IMR-90 (cell line): ENCODE measurements at regions not wholly inside any gene's neighbourhood (a gene's known extent, or its start where the extent isn't known, plus 50 kb on each side); places are given as distances from the start of the nearest gene placed in this dataset.

ENCODE experiments used
- ATAC-seq: fragments of 200-7000 bp; cut with Tn5 transposase; 2 replicates; pipeline ENCODE4 v1.9.1; 2020; ENCODE audit warnings: low read depth, mild to moderate bottlenecking, moderate library complexity
- BruUV-seq: library from RNA; stranded (reverse); fragments of 400-500 nt; replicated peaks from 2 replicates; lab custom pipeline; 2021; lab: Mats Ljungman, UMichigan
- CTCF ChIA-PET: fragments of 300-600 bp; formaldehyde crosslinking; extraction: SDS; loops from one replicate; lab custom pipeline; 2021; ENCODE audit warnings: antibody characterized with exemption; lab: Yijun Ruan, JAX
- POLR2A ChIA-PET: fragments of 300-600 bp; sonication (Branson Sonifier 250); formaldehyde crosslinking; loops from one replicate; lab custom pipeline; 2022; ENCODE audit warnings: antibody characterized with exemption; ENCODE audit not compliant: unreplicated experiment; lab: Charles Lee
- DNase-seq: peaks from one replicate; pipeline ENCODE4 v3.0.0; 2013
- H2AFZ ChIP-seq: replicated peaks from 2 replicates; pipeline ENCODE3; 2013; ENCODE audit warnings: low read length, mild to moderate bottlenecking; ENCODE audit not compliant: poor library complexity
- H2AK5ac ChIP-seq: 2 replicates; pipeline ENCODE4 v1.6.1; 2013; ENCODE audit warnings: low read depth, low read length, inconsistent platforms
- H2AK9ac ChIP-seq: replicated peaks from 2 replicates; pipeline ENCODE3; 2013; ENCODE audit warnings: mild to moderate bottlenecking, low read depth, low read length, moderate library complexity; ENCODE audit not compliant: poor library complexity
- H2BK120ac ChIP-seq: 2 replicates; pipeline ENCODE4 v1.6.1; 2013; ENCODE audit warnings: low read depth, low read length, inconsistent platforms
- H2BK15ac ChIP-seq: 3 replicates; pipeline ENCODE4 v1.6.1; 2013; ENCODE audit warnings: low read depth, low read length, inconsistent platforms
- H2BK20ac ChIP-seq: 2 replicates; pipeline ENCODE4 v1.6.1; 2013; ENCODE audit warnings: low read depth, mild to moderate bottlenecking, inconsistent platforms, low read length, moderate library complexity
- H2BK5ac ChIP-seq: 2 replicates; pipeline ENCODE4 v1.6.1; 2013; ENCODE audit warnings: mild to moderate bottlenecking, low read depth, low read length, inconsistent platforms; ENCODE audit not compliant: poor library complexity, severe bottlenecking
- H3K14ac ChIP-seq: replicated peaks from 2 replicates; pipeline ENCODE4 v1.6.1; 2013; ENCODE audit warnings: low read depth, low read length, inconsistent platforms
- H3K18ac ChIP-seq: 2 replicates; pipeline ENCODE4 v1.6.1; 2013; ENCODE audit warnings: low read depth, low read length, control low read depth
- H3K23ac ChIP-seq: 2 replicates; pipeline ENCODE4 v1.6.1; 2013; ENCODE audit warnings: low read depth, low read length, inconsistent platforms
- H3K27ac ChIP-seq: 2 replicates; pipeline ENCODE4 v1.5.1; 2013; ENCODE audit warnings: mild to moderate bottlenecking, control low read depth, low read length; ENCODE audit not compliant: insufficient read depth
- H3K27me3 ChIP-seq: 2 replicates; pipeline ENCODE4 v1.6.1; 2013; ENCODE audit warnings: low read length; ENCODE audit not compliant: control insufficient read depth, insufficient read depth
- H3K36me3 ChIP-seq: 2 replicates; pipeline ENCODE4 v1.6.1; 2013; ENCODE audit warnings: low read length, mixed read lengths; ENCODE audit not compliant: control insufficient read depth, insufficient read depth
- H3K4ac ChIP-seq: 2 replicates; pipeline ENCODE4 v1.6.1; 2013; ENCODE audit warnings: low read depth, low read length, inconsistent platforms
- H3K4me1 ChIP-seq: 2 replicates; pipeline ENCODE4 v1.6.1; 2013; ENCODE audit warnings: low read length, mixed read lengths; ENCODE audit not compliant: control insufficient read depth, insufficient read depth
- H3K4me2 ChIP-seq: 2 replicates; pipeline ENCODE4 v1.6.1; 2013; ENCODE audit warnings: low read depth, mild to moderate bottlenecking, control low read depth, low read length, moderate library complexity
- H3K4me3 ChIP-seq: 2 replicates; pipeline ENCODE4 v1.5.1; 2013; ENCODE audit warnings: low read depth, mild to moderate bottlenecking, control low read depth, low read length, moderate library complexity; ENCODE audit not compliant: insufficient read depth
- H3K56ac ChIP-seq: 2 replicates; pipeline ENCODE4 v1.6.1; 2013; ENCODE audit warnings: low read length, inconsistent platforms; ENCODE audit not compliant: insufficient read depth; ENCODE audit errors: extremely low read depth
- H3K79me1 ChIP-seq, 2 experiments: 2 replicates each; pipeline ENCODE4 v1.6.1; 2013; ENCODE audit warnings: low read length in 2 of 2, inconsistent platforms in 1 of 2, low read depth in 1 of 2
- H3K9ac ChIP-seq: 2 replicates; pipeline ENCODE4 v1.6.1; 2013; ENCODE audit warnings: low read depth, low read length, control low read depth
- H3K9me1 ChIP-seq: 2 replicates; pipeline ENCODE4 v1.6.1; 2013; ENCODE audit warnings: low read length, inconsistent platforms; ENCODE audit not compliant: insufficient read depth
- H3K9me3 ChIP-seq: 2 replicates; pipeline ENCODE4 v1.6.1; 2013; ENCODE audit warnings: low read length; ENCODE audit not compliant: control insufficient read depth, insufficient read depth
- H4K20me1 ChIP-seq: 2 replicates; pipeline ENCODE4 v1.6.1; 2013; ENCODE audit warnings: low read length, inconsistent platforms; ENCODE audit not compliant: insufficient read depth
- H4K5ac ChIP-seq: 2 replicates; pipeline ENCODE4 v1.6.1; 2013; ENCODE audit warnings: mild to moderate bottlenecking, low read depth, low read length, control low read depth
- H4K8ac ChIP-seq, 2 experiments: 2 replicates each; pipeline ENCODE4 v1.6.1; 2013; ENCODE audit warnings: low read depth in 2 of 2, low read length in 2 of 2, control low read depth in 1 of 2, inconsistent platforms in 1 of 2
- H4K91ac ChIP-seq: 2 replicates; pipeline ENCODE4 v1.6.1; 2013; ENCODE audit warnings: low read depth, low read length, inconsistent platforms; ENCODE audit not compliant: insufficient read depth
- MAFK ChIP-seq: IDR thresholded peaks from 2 replicates; pipeline ENCODE4 v1.6.1; 2012; ENCODE audit warnings: low read depth, low read length, improper control_type of control experiment
- RCOR1 ChIP-seq: IDR thresholded peaks from 2 replicates; pipeline ENCODE4 v1.6.1; 2012; ENCODE audit warnings: mild to moderate bottlenecking, low read length, improper control_type of control experiment; ENCODE audit not compliant: insufficient replicate concordance
- SMC3 ChIP-seq: fragments of 150-350 bp; IDR thresholded peaks from 2 replicates; pipeline ENCODE4 v1.6.1; 2016; ENCODE audit warnings: low read depth, mild to moderate bottlenecking, antibody characterized with exemption, low read length, moderate library complexity
- WGBS, 2 experiments: methylation state at CpG; one replicate each; pipeline versions ENCODE4 v1.1.5 to v1.1.7; 2013; ENCODE audit warnings: missing lambda C conversion rate in 2 of 2; ENCODE audit not compliant: insufficient read length in 1 of 2; ENCODE audit errors: extremely low coverage in 2 of 2; 5-methylcytosine and 5-hydroxymethylcytosine counted together
- dilution Hi-C: fragments of 300-500 bp; cut with HindIII; formaldehyde crosslinking; loops from one replicate; pipeline ENCODE4 v1.14.3; 2018; ENCODE audit warnings: low sequenced_read_pairs; ENCODE audit not compliant: unreplicated experiment
- in situ Hi-C: fragments of 300-500 bp; cut with MboI; formaldehyde crosslinking; loops from 3 replicates; pipeline ENCODE4 v1.14.3; 2019; ENCODE audit warnings: low sequenced_read_pairs, inconsistent platforms, mixed read lengths
- intact Hi-C: fragments of 100-400 bp; cut with micrococcal nuclease; formaldehyde crosslinking; loops from 2 replicates; pipeline ENCODE4 v1.10.0; 2022
- TF ChIP-seq, protein P1 (sequence below): conservative IDR thresholded peaks from 2 replicates; pipeline ENCODE4 v1.5.1; 2012; ENCODE audit warnings: mild to moderate bottlenecking, low read depth, low read length, improper control_type of control experiment

DNA sequence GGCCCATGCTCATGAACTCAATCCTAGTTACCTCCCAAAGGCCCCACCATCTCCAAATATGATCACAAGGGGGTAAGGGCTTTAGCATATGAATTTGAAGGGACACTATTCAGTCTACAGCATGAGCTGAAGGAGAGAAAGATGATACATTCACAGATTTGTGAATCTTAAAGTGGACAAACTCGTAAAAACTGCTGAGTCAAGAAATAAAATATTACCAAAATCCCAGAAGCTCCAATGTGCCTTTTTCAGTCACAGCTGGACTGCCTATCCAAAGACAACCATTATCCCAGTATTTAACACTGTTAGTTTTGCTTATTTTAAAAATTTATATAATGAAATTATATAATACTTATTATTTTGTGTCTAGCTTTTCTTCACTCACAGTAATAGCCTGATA is 109.0 kb downstream of the CXXC4 start:
- Histone ChIP-seq H4K20me1 (no peaks in the 10 kb centered on the region), H3K79me1 (no peaks in the 10 kb centered on the region), H2AK5ac (no peak overlapping the region), H3K18ac (no peak overlapping the region), H2BK15ac (no peak overlapping the region), H3K9me3 (no peaks in the 10 kb centered on the region), H2AK9ac (no peak overlapping the region), H3K4me2 (no peak overlapping the region), H2BK20ac (no peak overlapping the region), H3K14ac (no peak overlapping the region), H3K4me1 (no peaks in the 10 kb centered on the region), H3K27me3 (no peaks in the 10 kb centered on the region), H3K36me3 (no peaks in the 10 kb centered on the region), H3K27ac (no peak overlapping the region), H2BK120ac (no peak overlapping the region), H3K56ac (no peak overlapping the region), H3K9ac (no peak overlapping the region), H2BK5ac (no peak overlapping the region), H4K8ac (no peak overlapping the region), H4K91ac (no peak overlapping the region), H4K5ac (no peak overlapping the region), H2AFZ (no peak overlapping the region), H3K4me3 (no peak overlapping the region), H3K4ac (no peak overlapping the region), H3K23ac (no peak overlapping the region), H3K9me1 (no peaks in the 10 kb centered on the region)
- TF ChIP-seq MAFK (peak; percentile 61; the same call in 1 of the 2 replicates), RCOR1 (no peak), SMC3 (no peak)
- TF ChIP-seq, protein P1, sequence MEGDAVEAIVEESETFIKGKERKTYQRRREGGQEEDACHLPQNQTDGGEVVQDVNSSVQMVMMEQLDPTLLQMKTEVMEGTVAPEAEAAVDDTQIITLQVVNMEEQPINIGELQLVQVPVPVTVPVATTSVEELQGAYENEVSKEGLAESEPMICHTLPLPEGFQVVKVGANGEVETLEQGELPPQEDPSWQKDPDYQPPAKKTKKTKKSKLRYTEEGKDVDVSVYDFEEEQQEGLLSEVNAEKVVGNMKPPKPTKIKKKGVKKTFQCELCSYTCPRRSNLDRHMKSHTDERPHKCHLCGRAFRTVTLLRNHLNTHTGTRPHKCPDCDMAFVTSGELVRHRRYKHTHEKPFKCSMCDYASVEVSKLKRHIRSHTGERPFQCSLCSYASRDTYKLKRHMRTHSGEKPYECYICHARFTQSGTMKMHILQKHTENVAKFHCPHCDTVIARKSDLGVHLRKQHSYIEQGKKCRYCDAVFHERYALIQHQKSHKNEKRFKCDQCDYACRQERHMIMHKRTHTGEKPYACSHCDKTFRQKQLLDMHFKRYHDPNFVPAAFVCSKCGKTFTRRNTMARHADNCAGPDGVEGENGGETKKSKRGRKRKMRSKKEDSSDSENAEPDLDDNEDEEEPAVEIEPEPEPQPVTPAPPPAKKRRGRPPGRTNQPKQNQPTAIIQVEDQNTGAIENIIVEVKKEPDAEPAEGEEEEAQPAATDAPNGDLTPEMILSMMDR, result no peak
- WGBS, 2 experiments, result no CpG with 5 or more reads among the region's 1 CpG
- BruUV-seq, result no TSS peak
- dilution Hi-C loops, result no loop called here
- ChIA-PET CTCF (no interaction called here), POLR2A (no interaction called here)
- in situ Hi-C loops, result no loop called here
- ATAC-seq (no peak), DNase-seq (no peak)
- intact Hi-C loops, result no loop called here
